HEK293 (cell line): ENCODE measurements at regions not wholly inside any gene's neighbourhood (a gene's known extent, or its start where the extent isn't known, plus 50 kb on each side); places are given as distances from the start of the nearest gene placed in this dataset.

Experiments used
- IKZF3 ChIP-seq: fragments of 450-650 bp; IDR thresholded peaks from 2 replicates; pipeline ENCODE4 v1.5.0; 2018; ENCODE audit warnings: missing biosample characterization, mild to moderate bottlenecking, missing genetic modification characterization, moderate library complexity
- YY1 ChIP-seq: fragments of 450-650 bp; formaldehyde crosslinking; IDR thresholded peaks from 2 replicates; pipeline ENCODE4 v1.5.1; 2018; ENCODE audit warnings: missing biosample characterization, missing genetic modification characterization
- YY2 ChIP-seq: fragments of 450-650 bp; formaldehyde crosslinking; IDR thresholded peaks from 2 replicates; pipeline ENCODE4 v1.5.1; 2016; ENCODE audit warnings: missing biosample characterization, missing genetic modification characterization
- ZNF202 ChIP-seq: fragments of 450-650 bp; formaldehyde crosslinking; IDR thresholded peaks from 2 replicates; pipeline ENCODE4 v1.5.1; 2016; ENCODE audit warnings: missing biosample characterization, missing genetic modification characterization, borderline replicate concordance
- ZNF48 ChIP-seq: fragments of 450-650 bp; formaldehyde crosslinking; IDR thresholded peaks from 2 replicates; pipeline ENCODE4 v1.5.1; 2016; ENCODE audit warnings: missing biosample characterization, missing genetic modification characterization
- ZNF561 ChIP-seq: fragments of 450-650 bp; IDR thresholded peaks from 2 replicates; pipeline ENCODE4 v1.5.1; 2018; ENCODE audit warnings: missing biosample characterization, missing genetic modification characterization, borderline replicate concordance
- TF ChIP-seq, protein P1 (sequence below): fragments of 450-650 bp; formaldehyde crosslinking; IDR thresholded peaks from 2 replicates; pipeline ENCODE4 v1.5.1; 2016; ENCODE audit warnings: missing biosample characterization, missing genetic modification characterization
- TF ChIP-seq, protein P2 (sequence below): fragments of 450-650 bp; formaldehyde crosslinking; IDR thresholded peaks from 2 replicates; pipeline ENCODE4 v1.5.1; 2016; ENCODE audit warnings: missing biosample characterization, missing genetic modification characterization

DNA sequence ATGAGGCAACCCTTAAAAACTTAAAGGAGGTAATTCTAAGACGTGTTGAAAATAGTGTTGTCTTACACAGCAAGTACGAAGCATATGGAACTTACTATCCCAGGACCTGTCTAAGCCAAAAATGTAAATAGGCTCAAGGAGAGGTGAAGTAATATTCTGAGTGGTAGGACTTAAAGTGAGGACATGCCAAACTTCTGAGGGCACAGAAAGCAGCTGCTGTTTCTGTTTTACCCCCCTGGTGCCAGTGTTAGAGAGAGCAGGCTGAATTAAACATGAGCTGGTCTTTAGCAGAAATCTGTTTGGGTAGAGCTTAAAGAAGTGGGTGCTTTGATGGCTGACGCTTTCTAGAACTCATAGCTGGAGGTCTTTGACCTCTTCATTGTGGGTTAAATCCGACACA lies 149.7 kb upstream of the NPHP3 start:
- TF ChIP-seq YY2 (tag by site-specific recombination) (no peak), YY1 (tag by site-specific recombination) (no peak), ZNF48 (tag by site-specific recombination) (no peak), ZNF561 (tag by site-specific recombination) (no peak), IKZF3 (tag by site-specific recombination) (no peak), ZNF202 (tag by site-specific recombination) (no peak)
- TF ChIP-seq, protein P1, sequence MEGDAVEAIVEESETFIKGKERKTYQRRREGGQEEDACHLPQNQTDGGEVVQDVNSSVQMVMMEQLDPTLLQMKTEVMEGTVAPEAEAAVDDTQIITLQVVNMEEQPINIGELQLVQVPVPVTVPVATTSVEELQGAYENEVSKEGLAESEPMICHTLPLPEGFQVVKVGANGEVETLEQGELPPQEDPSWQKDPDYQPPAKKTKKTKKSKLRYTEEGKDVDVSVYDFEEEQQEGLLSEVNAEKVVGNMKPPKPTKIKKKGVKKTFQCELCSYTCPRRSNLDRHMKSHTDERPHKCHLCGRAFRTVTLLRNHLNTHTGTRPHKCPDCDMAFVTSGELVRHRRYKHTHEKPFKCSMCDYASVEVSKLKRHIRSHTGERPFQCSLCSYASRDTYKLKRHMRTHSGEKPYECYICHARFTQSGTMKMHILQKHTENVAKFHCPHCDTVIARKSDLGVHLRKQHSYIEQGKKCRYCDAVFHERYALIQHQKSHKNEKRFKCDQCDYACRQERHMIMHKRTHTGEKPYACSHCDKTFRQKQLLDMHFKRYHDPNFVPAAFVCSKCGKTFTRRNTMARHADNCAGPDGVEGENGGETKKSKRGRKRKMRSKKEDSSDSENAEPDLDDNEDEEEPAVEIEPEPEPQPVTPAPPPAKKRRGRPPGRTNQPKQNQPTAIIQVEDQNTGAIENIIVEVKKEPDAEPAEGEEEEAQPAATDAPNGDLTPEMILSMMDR = no peak
- TF ChIP-seq, protein P2, sequence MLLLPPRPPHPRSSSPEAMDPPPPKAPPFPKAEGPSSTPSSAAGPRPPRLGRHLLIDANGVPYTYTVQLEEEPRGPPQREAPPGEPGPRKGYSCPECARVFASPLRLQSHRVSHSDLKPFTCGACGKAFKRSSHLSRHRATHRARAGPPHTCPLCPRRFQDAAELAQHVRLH (tag by site-specific recombination) = no peak
